ENCODE measurements at regions not wholly inside any gene's neighbourhood (a gene's known extent, or its start where the extent isn't known, plus 50 kb on each side); places are given as distances from the start of the nearest gene placed in this dataset.

GRCh38 chr10:2619916-2620315 is 447.4 kb upstream of the PFKP start:
- TF ChIP-seq EZH2 (IDR thresholded peaks at IDR 0.05; ENCODE audit: low read length, unreplicated experiment) (no peak), CTCF (conservative IDR thresholded peaks at IDR 0.05; ENCODE audit: low read depth, low read length) (no peak)

Data from PC-3 (cell line).